ENCODE measurements at regions not wholly inside any gene's neighbourhood (a gene's known extent, or its start where the extent isn't known, plus 50 kb on each side); places are given as distances from the start of the nearest gene placed in this dataset.

GRCh38 chr15:50824514-50824913 lies 59.0 kb upstream of the SPPL2A start:
- TF ChIP-seq CTCF (IDR thresholded peaks at IDR 0.05) (no peak), POLR2A (IDR thresholded peaks at IDR 0.05) (no peak), EP300 (IDR thresholded peaks at IDR 0.05) (no peak)
